Lung (tissue), 11 donors: ENCODE measurements at regions not wholly inside any gene's neighbourhood (a gene's known extent, or its start where the extent isn't known, plus 50 kb on each side); places are given as distances from the start of the nearest gene placed in this dataset.

ENCODE experiments used
- ATAC-seq: fragments of 200-7000 bp; cut with Tn5 transposase; one replicate; pipeline ENCODE4 v1.9.1; 2020; ENCODE audit warnings: moderate number of reproducible peaks; ENCODE audit not compliant: insufficient read depth, low FRiP score
- DNase-seq, 3 donors: peaks; one replicate each; pipeline ENCODE4 v3.0.0-alpha.2; 2013 to 2017
- H3K27ac ChIP-seq, 2 donors: one replicate each; pipeline ENCODE4 v1.5.1; 2013; ENCODE audit warnings: mild to moderate bottlenecking in 2 of 2, moderate library complexity in 2 of 2, control low read depth in 1 of 2, inconsistent platforms in 1 of 2, low read depth in 1 of 2, low read length in 1 of 2
- H3K27me3 ChIP-seq, 3 donors: one replicate each; pipeline ENCODE4 v1.5.1; 2013; ENCODE audit warnings: low read length in 2 of 3; ENCODE audit not compliant: control insufficient read depth in 3 of 3, insufficient read depth in 3 of 3
- H3K36me3 ChIP-seq, 4 donors: one replicate each; pipeline ENCODE4 v1.5.1; 2013; ENCODE audit warnings: low read length in 4 of 4, mild to moderate bottlenecking in 1 of 4, moderate library complexity in 1 of 4; ENCODE audit not compliant: control insufficient read depth in 4 of 4, insufficient read depth in 4 of 4
- H3K4me1 ChIP-seq, 5 donors: one replicate each; pipeline ENCODE4 v1.5.1; 2013; ENCODE audit warnings: low read length in 5 of 5, mild to moderate bottlenecking in 2 of 5, moderate library complexity in 1 of 5; ENCODE audit not compliant: control insufficient read depth in 5 of 5, insufficient read depth in 5 of 5
- H3K4me3 ChIP-seq: one replicate; pipeline ENCODE4 v1.5.1; 2013; ENCODE audit warnings: mild to moderate bottlenecking, control low read depth, moderate library complexity
- H3K9ac ChIP-seq, 2 donors: one replicate each; pipeline ENCODE4 v1.5.1; 2013; ENCODE audit warnings: low read length in 2 of 2, control low read depth in 1 of 2; ENCODE audit not compliant: insufficient read depth in 1 of 2
- H3K9me3 ChIP-seq, 4 donors: one replicate each; pipeline ENCODE4 v1.5.1; 2013; ENCODE audit warnings: low read length in 3 of 4, mild to moderate bottlenecking in 1 of 4, moderate library complexity in 1 of 4; ENCODE audit not compliant: control insufficient read depth in 4 of 4, insufficient read depth in 3 of 4
- CTCF ChIP-seq: IDR thresholded peaks from 2 replicates; pipeline ENCODE4 v1.5.1; 2012; ENCODE audit warnings: mild to moderate bottlenecking; ENCODE audit errors: control extremely low read depth, extremely low read depth
- WGBS, 2 donors: extraction: QIAGEN DNeasy Blood & Tissue Kit; methylation state at CpG; one replicate each; pipeline ENCODE4 v1.1.7; 2013; 5-methylcytosine and 5-hydroxymethylcytosine counted together
- donor health status: control.
- donor health status: control.
- donor health status: Bipolar disorder and iron deficiency.
- donor health status: healthy.
- donor health status: DM: yes; HTN: yes; CAD: no.

GRCh38 chr16:22663389-22664064, 150.4 kb upstream of the HS3ST2 start:
- TF ChIP-seq CTCF = no peak

GRCh38 chr16:22664132-22664531, 149.8 kb upstream of the HS3ST2 start:
- H3K27me3 ChIP-seq = no peaks in the 10 kb centered on the region
- peaks cover 0 to 5% (median 0%) of the 10 kb centered on the region in 4 donors for H3K9me3 ChIP-seq
- no peak overlapping the region for H3K4me3 ChIP-seq
- 73 to 85% methylated on average over 4 of the region's 4 CpGs for WGBS, 2 donors
- no peak overlapping the region for H3K27ac ChIP-seq
- no peak overlapping the region for H3K9ac ChIP-seq
- TF ChIP-seq CTCF = no peak
- H3K4me1 ChIP-seq = no peaks in the 10 kb centered on the region
- H3K36me3 ChIP-seq = no peaks in the 10 kb centered on the region
- peak in 2 of 3 donors; percentile 3 to 12 for DNase-seq
- ATAC-seq = no peak

More at GRCh38 chr16:22663389-22664064, 150.4 kb upstream of the HS3ST2 start:
- no peak for ATAC-seq
- Histone ChIP-seq H3K4me1 (no peaks in the 10 kb centered on the region), H3K4me3 (no peak overlapping the region), H3K27me3 (no peaks in the 10 kb centered on the region), H3K9ac (no peak overlapping the region), H3K27ac (no peak overlapping the region), H3K9me3 (peaks cover 0 to 5% (median 0%) of the 10 kb centered on the region in 4 donors), H3K36me3 (no peaks in the 10 kb centered on the region)
- peak in 1 of 3 donors; percentile 10 for DNase-seq
- 82 to 92% methylated on average over 6 of the region's 6 CpGs for WGBS, 2 donors

GRCh38 chr16:22664561-22664997, 149.4 kb upstream of the HS3ST2 start:
- no peaks in the 10 kb centered on the region for H3K36me3 ChIP-seq
- H3K4me3 ChIP-seq = no peak overlapping the region
- no peak for ATAC-seq
- no peak for TF ChIP-seq CTCF
- WGBS, 2 donors = 77 to 81% methylated on average over 7 of the region's 7 CpGs
- DNase-seq = peak in 1 of 3 donors; percentile 12
- H3K27me3 ChIP-seq = no peaks in the 10 kb centered on the region
- H3K4me1 ChIP-seq = no peaks in the 10 kb centered on the region
- H3K9ac ChIP-seq = no peak overlapping the region
- H3K27ac ChIP-seq = no peak overlapping the region
- H3K9me3 ChIP-seq = peaks cover 0 to 5% (median 0%) of the 10 kb centered on the region in 4 donors
